H7 (cell line): ENCODE measurements at regions not wholly inside any gene's neighbourhood (a gene's known extent, or its start where the extent isn't known, plus 50 kb on each side); places are given as distances from the start of the nearest gene placed in this dataset.
"Not testable (repeated sequence)": the region's sequence is repeated elsewhere in the genome, so short reads cannot be mapped to it uniquely, and the experiment has no call there.

Source experiments
- DNase-seq: peaks from one replicate; pipeline ENCODE4 v3.0.0; 2012
- H3K27me3 ChIP-seq: 2 replicates; pipeline ENCODE4 v1.6.0; 2011; ENCODE audit warnings: mild to moderate bottlenecking, low read length; ENCODE audit not compliant: control insufficient read depth, insufficient read depth
- H3K36me3 ChIP-seq: replicated peaks from 2 replicates; pipeline ENCODE4 v1.5.1; 2011; ENCODE audit warnings: low read length; ENCODE audit not compliant: control insufficient read depth, insufficient read depth
- H3K4me3 ChIP-seq: 2 replicates; pipeline ENCODE4 v1.5.1; 2011; ENCODE audit warnings: low read depth, mild to moderate bottlenecking, control low read depth, low read length, moderate library complexity; ENCODE audit not compliant: insufficient read depth

- not testable (repeated sequence) for H3K36me3 ChIP-seq, DNase-seq, H3K4me3 ChIP-seq, H3K27me3 ChIP-seq
Measured at GRCh38 chr16:21422824-21423223, 144.7 kb upstream of the CRYM start.

GRCh38 chr16:21404699-21405098, 126.6 kb upstream of the CRYM start:
- not testable (repeated sequence) for DNase-seq, H3K27me3 ChIP-seq, H3K36me3 ChIP-seq, H3K4me3 ChIP-seq

- not testable (repeated sequence) for DNase-seq, H3K4me3 ChIP-seq, H3K36me3 ChIP-seq, H3K27me3 ChIP-seq
Measured at GRCh38 chr16:21397866-21398265, 119.8 kb upstream of the CRYM start.

GRCh38 chr16:21396545-21396944, 118.5 kb upstream of the CRYM start:
- H3K27me3 ChIP-seq, H3K4me3 ChIP-seq, H3K36me3 ChIP-seq, DNase-seq: not testable (repeated sequence)

- H3K36me3 ChIP-seq, H3K4me3 ChIP-seq, DNase-seq, H3K27me3 ChIP-seq: not testable (repeated sequence)
Measured at GRCh38 chr16:21390634-21391033, 112.5 kb upstream of the CRYM start.

GRCh38 chr16:21389860-21390259, 111.8 kb upstream of the CRYM start:
- not testable (repeated sequence) for H3K27me3 ChIP-seq, DNase-seq, H3K4me3 ChIP-seq, H3K36me3 ChIP-seq

GRCh38 chr16:21387757-21388156, 109.7 kb upstream of the CRYM start:
- H3K36me3 ChIP-seq, H3K4me3 ChIP-seq, DNase-seq, H3K27me3 ChIP-seq: not testable (repeated sequence)

GRCh38 chr16:21386201-21386915, 108.3 kb upstream of the CRYM start:
- not testable (repeated sequence) for H3K27me3 ChIP-seq, DNase-seq, H3K4me3 ChIP-seq, H3K36me3 ChIP-seq

- DNase-seq, H3K4me3 ChIP-seq, H3K36me3 ChIP-seq: not testable (repeated sequence)
Measured at GRCh38 chr16:21383682-21384081, 105.6 kb upstream of the CRYM start.

GRCh38 chr16:21379645-21380044, 101.6 kb upstream of the CRYM start:
- H3K27me3 ChIP-seq, H3K36me3 ChIP-seq, H3K4me3 ChIP-seq, DNase-seq: not testable (repeated sequence)

More at GRCh38 chr16:21383682-21384081, 105.6 kb upstream of the CRYM start:
- not testable (repeated sequence) for H3K27me3 ChIP-seq

GRCh38 chr16:21376196-21376899, 98.3 kb upstream of the CRYM start:
- not testable (repeated sequence) for H3K36me3 ChIP-seq, H3K27me3 ChIP-seq, DNase-seq, H3K4me3 ChIP-seq

- not testable (repeated sequence) for DNase-seq, H3K27me3 ChIP-seq, H3K4me3 ChIP-seq, H3K36me3 ChIP-seq
Measured at GRCh38 chr16:21375334-21375733, 97.2 kb upstream of the CRYM start.

GRCh38 chr16:21373454-21373853, 95.4 kb upstream of the CRYM start:
- H3K4me3 ChIP-seq, H3K36me3 ChIP-seq, H3K27me3 ChIP-seq, DNase-seq: not testable (repeated sequence)

- H3K4me3 ChIP-seq, H3K27me3 ChIP-seq, DNase-seq, H3K36me3 ChIP-seq: not testable (repeated sequence)
Measured at GRCh38 chr16:21372862-21373261, 94.8 kb upstream of the CRYM start.

GRCh38 chr16:21372162-21372835, 94.2 kb upstream of the CRYM start:
- H3K27me3 ChIP-seq, H3K4me3 ChIP-seq, H3K36me3 ChIP-seq, DNase-seq: not testable (repeated sequence)
